ENCODE measurements at regions not wholly inside any gene's neighbourhood (a gene's known extent, or its start where the extent isn't known, plus 50 kb on each side); places are given as distances from the start of the nearest gene placed in this dataset.

- TF ChIP-seq EP300 (IDR thresholded peaks at IDR 0.05) (no peak), POLR2A (IDR thresholded peaks at IDR 0.05) (no peak), CTCF (IDR thresholded peaks at IDR 0.05) (no peak)
Observed at GRCh38 chr12:111117017-111117416, 196.6 kb upstream of the MYL2 start.

Measured in ovary (tissue), 3 donors.